Peyer's patch (tissue), 4 donors: ENCODE measurements at regions not wholly inside any gene's neighbourhood (a gene's known extent, or its start where the extent isn't known, plus 50 kb on each side); places are given as distances from the start of the nearest gene placed in this dataset.

Experiments
- DNase-seq, 3 donors: peaks; one replicate each; pipeline ENCODE4 v3.0.0-alpha.2; 2017 to 2019
- H3K27ac ChIP-seq, 4 donors: fragments of 200-600 bp; sonication (generic); one replicate each; pipeline ENCODE4 v1.5.1; 2016 to 2019
- H3K27me3 ChIP-seq, 2 donors: fragments of 200-600 bp; sonication (generic); one replicate each; pipeline ENCODE4 v1.5.1; 2019
- H3K36me3 ChIP-seq, 3 donors: fragments of 200-600 bp; sonication (generic); one replicate each; pipeline ENCODE4 v1.5.1; 2016 to 2019
- H3K4me1 ChIP-seq, 4 donors: fragments of 200-600 bp; sonication (generic); one replicate each; pipeline ENCODE4 v1.5.1; 2016 to 2019
- H3K4me3 ChIP-seq, 4 donors: fragments of 200-600 bp; sonication (generic); 1 replicate in 3 of 4; 2 replicates in 1 of 4; pipeline ENCODE4 v1.5.1; 2016 to 2019; ENCODE audit warnings: mild to moderate bottlenecking in 1 of 4
- H3K9me3 ChIP-seq, 4 donors: fragments of 200-600 bp; sonication (generic); one replicate each; pipeline ENCODE4 v1.5.1; 2016 to 2019; ENCODE audit warnings: mild to moderate bottlenecking in 1 of 4
- CTCF ChIP-seq, 6 experiments: fragments of 450-650 bp in 4 of 6; fragments of 200-600 bp in 2 of 6; sonication (generic) in 1 of 6; IDR thresholded peaks; one replicate each; pipeline ENCODE4 v1.5.1; 2017 to 2019; ENCODE audit warnings: antibody characterized with exemption in 6 of 6, mild to moderate bottlenecking in 3 of 6, moderate library complexity in 1 of 6
- POLR2A ChIP-seq, 2 donors: fragments of 450-650 bp; IDR thresholded peaks; one replicate each; pipeline ENCODE4 v1.5.1; 2017; ENCODE audit warnings: antibody characterized with exemption in 2 of 2, mild to moderate bottlenecking in 2 of 2, moderate library complexity in 2 of 2

- H3K27me3 ChIP-seq: no peaks in the 10 kb centered on the region
- H3K9me3 ChIP-seq: no peaks in the 10 kb centered on the region
- H3K27ac ChIP-seq: no peak overlapping the region
- no peak for DNase-seq
- no peak for TF ChIP-seq CTCF (IDR thresholded peaks at IDR 0.05)
- no peak for TF ChIP-seq POLR2A (IDR thresholded peaks at IDR 0.05)
- H3K4me3 ChIP-seq: no peak overlapping the region
- no peaks in the 10 kb centered on the region for H3K36me3 ChIP-seq
- H3K4me1 ChIP-seq: no peaks in the 10 kb centered on the region
These were observed 60.9 kb downstream of the KLF12 start for GRCh38 chr13:74073274-74073673.

DNA sequence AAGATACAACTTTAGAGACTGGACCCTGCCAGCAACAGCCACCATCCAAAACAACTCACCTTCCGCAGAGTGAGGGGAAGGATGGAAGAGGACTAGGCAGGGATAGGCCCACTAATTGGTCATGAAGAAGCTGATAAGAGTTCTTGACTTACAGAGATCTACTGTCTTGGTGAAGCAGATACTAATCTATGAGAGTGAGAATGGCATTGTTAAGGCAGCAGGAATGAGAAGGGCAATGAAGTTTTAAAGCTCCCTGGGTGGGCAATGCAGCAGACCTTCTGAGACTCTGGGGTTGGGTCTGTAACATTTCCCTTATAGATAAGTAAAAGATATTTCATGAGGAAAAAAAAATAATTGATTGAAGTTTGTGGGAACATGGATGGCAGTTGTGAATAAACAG lies 63.7 kb downstream of the KLF12 start:
- no peaks in the 10 kb centered on the region for H3K9me3 ChIP-seq
- H3K4me3 ChIP-seq: no peak overlapping the region
- no peak for DNase-seq
- no peak for TF ChIP-seq POLR2A (IDR thresholded peaks at IDR 0.05)
- no peak for TF ChIP-seq CTCF (IDR thresholded peaks at IDR 0.05)
- H3K36me3 ChIP-seq: no peaks in the 10 kb centered on the region
- H3K27me3 ChIP-seq: no peaks in the 10 kb centered on the region
- no peaks in the 10 kb centered on the region for H3K4me1 ChIP-seq
- H3K27ac ChIP-seq: peak overlapping the region in 2 of 4 donors; percentile 31 to 52

DNA sequence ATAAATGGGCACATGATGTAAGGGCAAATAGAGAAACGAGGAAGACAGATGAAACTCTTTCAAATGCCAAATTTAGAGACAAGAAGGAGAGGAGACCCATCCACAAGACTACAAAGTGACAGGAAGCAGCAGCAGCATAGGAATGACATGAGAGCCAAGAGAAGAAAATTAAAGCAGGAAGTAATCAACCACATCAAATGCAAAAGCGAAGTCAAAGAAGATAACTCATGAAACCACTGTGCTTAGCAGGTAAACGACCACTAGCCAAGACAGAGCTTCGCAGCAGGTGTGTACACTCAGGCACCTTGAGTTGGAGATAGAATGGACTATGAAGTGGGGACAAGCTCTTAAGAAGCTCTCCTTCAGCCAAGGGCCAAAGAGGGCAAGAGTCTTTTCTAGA lies 64.1 kb downstream of the KLF12 start:
- peak in 2 of 3 donors; percentile 37 to 61 for DNase-seq
- Histone ChIP-seq H3K36me3 (no peaks in the 10 kb centered on the region), H3K27me3 (no peaks in the 10 kb centered on the region), H3K4me3 (no peak overlapping the region), H3K27ac (peak overlapping the region in 2 of 4 donors; percentile 31 to 52), H3K4me1 (no peaks in the 10 kb centered on the region), H3K9me3 (no peaks in the 10 kb centered on the region)
- TF ChIP-seq CTCF (IDR thresholded peaks at IDR 0.05): no peak
- TF ChIP-seq POLR2A (IDR thresholded peaks at IDR 0.05): no peak

- Histone ChIP-seq H3K36me3 (no peaks in the 10 kb centered on the region), H3K9me3 (no peaks in the 10 kb centered on the region), H3K27ac (no peak overlapping the region), H3K27me3 (no peaks in the 10 kb centered on the region), H3K4me3 (no peak overlapping the region), H3K4me1 (peaks cover 0 to 8% (median 3%) of the 10 kb centered on the region in 4 donors)
- no peak for TF ChIP-seq CTCF (IDR thresholded peaks at IDR 0.05)
- TF ChIP-seq POLR2A (IDR thresholded peaks at IDR 0.05): no peak
- no peak for DNase-seq
These were observed 65.7 kb downstream of the KLF12 start for GRCh38 chr13:74068471-74068870.

GRCh38 chr13:74067818-74068217 lies 66.4 kb downstream of the KLF12 start:
- no peak for TF ChIP-seq POLR2A (IDR thresholded peaks at IDR 0.05)
- no peak for TF ChIP-seq CTCF (IDR thresholded peaks at IDR 0.05)
- no peaks in the 10 kb centered on the region for H3K9me3 ChIP-seq
- no peak overlapping the region for H3K4me3 ChIP-seq
- no peak for DNase-seq
- H3K27me3 ChIP-seq: no peaks in the 10 kb centered on the region
- H3K36me3 ChIP-seq: no peaks in the 10 kb centered on the region
- H3K4me1 ChIP-seq: peaks cover 0 to 12% (median 6%) of the 10 kb centered on the region in 4 donors
- H3K27ac ChIP-seq: no peak overlapping the region

DNA sequence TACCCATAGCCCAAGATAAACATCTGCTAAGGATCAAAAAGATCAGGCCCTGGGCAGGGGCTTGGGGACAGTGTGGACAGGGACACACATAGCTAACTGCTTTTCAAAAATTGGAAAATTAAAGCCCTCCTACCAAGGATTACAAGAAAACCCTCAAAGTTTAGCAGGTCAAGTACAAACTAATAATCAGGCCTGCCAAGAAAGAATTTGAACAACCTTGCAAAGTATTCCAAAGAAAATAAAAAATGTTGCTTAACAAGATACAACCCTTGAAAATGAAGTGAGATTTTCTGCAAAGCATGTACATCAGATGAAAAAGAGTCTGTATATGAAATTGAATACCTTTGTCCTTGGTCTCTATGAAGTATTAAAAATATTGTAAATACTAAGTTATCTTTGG lies 67.3 kb downstream of the KLF12 start:
- H3K4me1 ChIP-seq: peaks cover 0 to 19% (median 9%) of the 10 kb centered on the region in 4 donors
- no peak overlapping the region for H3K4me3 ChIP-seq
- no peaks in the 10 kb centered on the region for H3K36me3 ChIP-seq
- TF ChIP-seq POLR2A (IDR thresholded peaks at IDR 0.05) (no peak), CTCF (IDR thresholded peaks at IDR 0.05) (no peak)
- no peak overlapping the region for H3K27ac ChIP-seq
- no peaks in the 10 kb centered on the region for H3K9me3 ChIP-seq
- no peak for DNase-seq
- H3K27me3 ChIP-seq: no peaks in the 10 kb centered on the region
